Endothelial cell of umbilical vein (primary cell): ENCODE measurements at regions not wholly inside any gene's neighbourhood (a gene's known extent, or its start where the extent isn't known, plus 50 kb on each side); places are given as distances from the start of the nearest gene placed in this dataset.

Source experiments
- BruUV-seq: library from RNA; stranded (reverse); fragments of 400-500 nt; replicated peaks from 2 replicates; lab custom pipeline; 2021; lab: Mats Ljungman, UMichigan
- CTCF ChIA-PET: fragments of 300-600, 350-600 bp; sonication (Branson Sonifier 250); formaldehyde crosslinking; loops from one replicate; lab custom pipeline; 2021; ENCODE audit warnings: antibody characterized with exemption, inconsistent platforms; lab: Charles Lee
- POLR2A ChIA-PET: fragments of 300-600, 350-600 bp; sonication (Branson Sonifier 250); formaldehyde crosslinking; loops from one replicate; lab custom pipeline; 2021; ENCODE audit warnings: antibody characterized with exemption, inconsistent platforms; lab: Charles Lee
- DNase-seq: peaks from one replicate; pipeline ENCODE4 v3.0.0-alpha.2; 2011; ENCODE audit warnings: low read depth, low spot score
- FAIRE-seq: peaks from 2 replicates; lab custom pipeline; 2011; peaks lifted over from hg19 to GRCh38; lab: Jason Lieb, UNC
- H2AFZ ChIP-seq: 2 replicates; pipeline ENCODE4 v1.6.0; 2012; ENCODE audit warnings: low read depth, low read length, control low read depth, inconsistent platforms
- H3K27ac ChIP-seq: 2 replicates; pipeline ENCODE4 v1.5.1; 2011; ENCODE audit warnings: low read depth, mild to moderate bottlenecking, control low read depth, low read length, moderate library complexity; ENCODE audit not compliant: insufficient read depth
- H3K27me3 ChIP-seq, 2 experiments: 2 replicates each; pipeline versions ENCODE4 v1.6.0 to v1.6.1; 2011; ENCODE audit warnings: low read length in 2 of 2, mixed read lengths in 1 of 2; ENCODE audit not compliant: control insufficient read depth in 2 of 2, insufficient read depth in 2 of 2
- H3K36me3 ChIP-seq, 2 experiments: 2 replicates in 1 of 2; 3 replicates in 1 of 2; pipeline ENCODE4 v1.5.1; 2011; ENCODE audit warnings: low read length in 2 of 2, mild to moderate bottlenecking in 1 of 2, moderate library complexity in 1 of 2; ENCODE audit not compliant: control insufficient read depth in 2 of 2, insufficient read depth in 2 of 2; ENCODE audit errors: extremely low read depth in 1 of 2
- H3K4me1 ChIP-seq: 3 replicates; pipeline ENCODE4 v1.5.1; 2011; ENCODE audit warnings: mild to moderate bottlenecking, low read length; ENCODE audit not compliant: control insufficient read depth, insufficient read depth; ENCODE audit errors: extremely low read depth
- H3K4me2 ChIP-seq: 2 replicates; pipeline ENCODE4 v1.6.1; 2011; ENCODE audit warnings: low read length, control low read depth, mixed read lengths; ENCODE audit not compliant: insufficient read depth
- H3K4me3 ChIP-seq, 3 experiments: fragments of 200-600 bp in 1 of 3; sonication (generic), shearing (Covaris generic) in 1 of 3; replicated peaks in 1 of 3; 2 replicates each; pipeline ENCODE4 v1.5.1; 2011 to 2016; ENCODE audit warnings: control low read depth in 3 of 3, low read length in 3 of 3, mild to moderate bottlenecking in 2 of 3, inconsistent platforms in 1 of 3, low read depth in 1 of 3, moderate library complexity in 1 of 3; ENCODE audit not compliant: insufficient read depth in 1 of 3
- H3K79me2 ChIP-seq: 2 replicates; pipeline ENCODE4 v1.6.0; 2012; ENCODE audit warnings: low read length, inconsistent platforms; ENCODE audit not compliant: control insufficient read depth, insufficient read depth
- H3K9ac ChIP-seq: replicated peaks from 2 replicates; pipeline ENCODE3; 2011; ENCODE audit warnings: low read length, control low read depth; ENCODE audit not compliant: insufficient read depth; ENCODE audit errors: extremely low read depth
- H3K9me1 ChIP-seq: replicated peaks from 3 replicates; pipeline ENCODE4 v1.6.0; 2011; ENCODE audit warnings: mild to moderate bottlenecking, low read length; ENCODE audit not compliant: control insufficient read depth, insufficient read depth; ENCODE audit errors: extremely low read depth
- H3K9me3 ChIP-seq: replicated peaks from 2 replicates; pipeline ENCODE4 v1.5.1; 2012; ENCODE audit warnings: low read length, inconsistent platforms; ENCODE audit not compliant: control insufficient read depth, insufficient read depth
- H4K20me1 ChIP-seq: replicated peaks from 2 replicates; pipeline ENCODE3; 2011; ENCODE audit warnings: mild to moderate bottlenecking, low read length; ENCODE audit not compliant: control insufficient read depth, insufficient read depth; ENCODE audit errors: extremely low read depth
- CTCF ChIP-seq, 2 donors: IDR thresholded peaks; 1 replicate in 1 of 2; 2 replicates in 1 of 2; pipeline ENCODE4 v1.5.1; 2011; ENCODE audit warnings: low read length in 2 of 2, mild to moderate bottlenecking in 2 of 2, moderate library complexity in 2 of 2, control low read depth in 1 of 2, inconsistent platforms in 1 of 2, low read depth in 1 of 2; ENCODE audit not compliant: insufficient read depth in 1 of 2; ENCODE audit errors: extremely low read depth in 1 of 2
- EZH2 ChIP-seq: IDR thresholded peaks from 2 replicates; pipeline ENCODE4 v1.6.1; 2012; ENCODE audit warnings: borderline replicate concordance, low read depth, mild to moderate bottlenecking, moderate library complexity, low read length, inconsistent platforms; ENCODE audit not compliant: severe bottlenecking
- FOS ChIP-seq: IDR thresholded peaks from 2 replicates; pipeline ENCODE4 v1.6.1; 2011; ENCODE audit warnings: mild to moderate bottlenecking, low read length, moderate library complexity, borderline replicate concordance; ENCODE audit not compliant: insufficient read depth
- GATA2 ChIP-seq: IDR thresholded peaks from 2 replicates; pipeline ENCODE4 v1.7.0; 2011; ENCODE audit warnings: low read depth, mild to moderate bottlenecking, moderate library complexity, mixed read lengths, low read length; ENCODE audit not compliant: insufficient read length, insufficient read depth
- JUN ChIP-seq: IDR thresholded peaks from 2 replicates; pipeline ENCODE4 v1.6.1; 2011; ENCODE audit warnings: borderline replicate concordance, low read depth; ENCODE audit not compliant: insufficient read length, insufficient read depth
- MYC ChIP-seq: IDR thresholded peaks from one replicate; pipeline ENCODE4 v1.6.1; 2011; ENCODE audit warnings: mild to moderate bottlenecking, low read depth, low read length
- POLR2A ChIP-seq: IDR thresholded peaks from 2 replicates; pipeline ENCODE4 v1.6.1; 2012; ENCODE audit warnings: low read depth, mild to moderate bottlenecking, control low read depth, low read length
- POLR2AphosphoS5 ChIP-seq: IDR thresholded peaks from 2 replicates; pipeline ENCODE4 v1.6.1; 2012; ENCODE audit warnings: low read depth, mild to moderate bottlenecking, control low read depth, low read length, moderate library complexity; ENCODE audit not compliant: insufficient read depth
- dilution Hi-C: fragments of 300-500 bp; cut with MboI; formaldehyde crosslinking; loops from one replicate; pipeline ENCODE4 v1.15.0; 2019; ENCODE audit warnings: low sequenced_read_pairs; ENCODE audit not compliant: extremely low pct_ligation_motif_present
- intact Hi-C: fragments of 100-400 bp; cut with micrococcal nuclease; formaldehyde crosslinking; loops from one replicate; pipeline ENCODE4 v1.10.0; 2022
- TF ChIP-seq, protein P1 (sequence below): IDR thresholded peaks from 2 replicates; pipeline ENCODE4 v1.6.1; 2011; ENCODE audit not compliant: insufficient read depth, insufficient read length

- TF ChIP-seq GATA2 (no peak), MYC (no peak), POLR2AphosphoS5 (no peak), CTCF (IDR thresholded peaks at IDR 0.05; ENCODE audit: extremely low read depth in 1 of 2, insufficient read depth in 1 of 2, low read depth in 1 of 2, low read length in 2 of 2) (no peak)
- Histone ChIP-seq H3K27me3 (peaks cover 2 to 3% of the 10 kb centered on the region in 2 experiments), H3K27ac (no peak overlapping the region), H3K9me1 (no peaks in the 10 kb centered on the region), H3K9ac (no peak overlapping the region), H3K4me2 (no peak overlapping the region), H4K20me1 (no peaks in the 10 kb centered on the region), H3K79me2 (no peaks in the 10 kb centered on the region), H3K36me3 (no peaks in the 10 kb centered on the region), H3K4me1 (peaks cover 9% of the 10 kb centered on the region), H2AFZ (peak overlapping the region; percentile 80), H3K9me3 (no peaks in the 10 kb centered on the region), H3K4me3 (no peak overlapping the region)
- DNase-seq (no peak), FAIRE-seq (no peak)
- intact Hi-C loops (no loop called here), dilution Hi-C loops (no loop called here)
- no TSS peak for BruUV-seq
- CTCF ChIA-PET: interaction anchor here (1.7 kb wide), 1 partner anchor 286 kb away, joined by 4 read pairs; no protein-coding TSS in a partner anchor
- POLR2A ChIA-PET: no interaction called here
Measured at GRCh38 chr18:22276334-22276713, 106.9 kb downstream of the GATA6 start.

DNA sequence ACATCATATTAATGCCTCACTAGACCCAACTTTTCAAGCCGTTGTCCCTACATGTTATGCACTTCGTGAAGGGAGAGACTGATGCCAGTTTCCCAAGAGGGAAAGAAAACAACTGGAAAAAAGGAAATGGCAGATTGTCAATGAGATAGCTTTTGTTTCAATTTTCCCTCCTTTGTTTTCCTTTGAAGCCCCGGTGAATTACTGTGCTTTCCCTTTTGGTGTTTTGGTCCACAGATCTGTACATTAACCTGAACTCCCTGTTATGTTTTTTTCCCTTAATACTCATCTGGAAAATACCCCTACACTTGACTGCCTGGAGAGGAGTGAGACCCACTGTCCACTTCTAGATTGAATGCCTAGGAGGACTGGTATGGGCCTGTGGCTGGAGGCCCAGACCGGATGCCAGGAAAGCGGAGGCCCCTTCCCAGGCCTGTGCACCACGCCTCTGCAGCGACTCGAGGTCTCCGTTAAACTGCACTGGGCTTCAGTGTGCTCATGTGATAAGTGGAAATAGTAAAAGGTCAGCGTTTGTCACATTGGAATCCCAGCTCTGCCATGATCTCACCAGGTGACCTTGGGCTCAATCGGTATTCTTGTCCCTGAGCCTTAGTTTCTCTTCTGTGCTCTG, 106.4 kb downstream of the GATA6 start:
- Histone ChIP-seq H3K9me1 (no peaks in the 10 kb centered on the region), H4K20me1 (no peaks in the 10 kb centered on the region), H3K79me2 (no peaks in the 10 kb centered on the region), H3K36me3 (no peaks in the 10 kb centered on the region), H3K27ac (no peak overlapping the region), H3K9me3 (no peaks in the 10 kb centered on the region), H3K4me1 (peaks cover 9% of the 10 kb centered on the region), H2AFZ (peak overlapping the region; percentile 80), H3K9ac (no peak overlapping the region), H3K4me2 (no peak overlapping the region), H3K4me3 (no peak overlapping the region), H3K27me3 (peaks cover 2 to 3% of the 10 kb centered on the region in 2 experiments)
- intact Hi-C loops: no loop called here
- dilution Hi-C loops: no loop called here
- no peak for TF ChIP-seq POLR2AphosphoS5
- TF ChIP-seq EZH2: no peak
- no peak for TF ChIP-seq FOS
- no peak for TF ChIP-seq CTCF (IDR thresholded peaks at IDR 0.05; ENCODE audit: extremely low read depth in 1 of 2, insufficient read depth in 1 of 2, low read depth in 1 of 2, low read length in 2 of 2)
- TF ChIP-seq, protein P1, sequence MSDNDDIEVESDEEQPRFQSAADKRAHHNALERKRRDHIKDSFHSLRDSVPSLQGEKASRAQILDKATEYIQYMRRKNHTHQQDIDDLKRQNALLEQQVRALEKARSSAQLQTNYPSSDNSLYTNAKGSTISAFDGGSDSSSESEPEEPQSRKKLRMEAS: no peak
- TF ChIP-seq GATA2: no peak
- no peak for TF ChIP-seq MYC
- TF ChIP-seq POLR2A: no peak
- TF ChIP-seq JUN: no peak
- CTCF ChIA-PET: interaction anchor here (1.7 kb wide), 1 partner anchor 287 kb away, joined by 4 read pairs; no protein-coding TSS in a partner anchor
- peak; percentile 86 for FAIRE-seq
- DNase-seq: peak; percentile 83
- no TSS peak for BruUV-seq
- POLR2A ChIA-PET: no interaction called here
